Activated T-helper 9 cell treated with anti-CD3 and anti-CD28 coated beads, Interleukin-2, amount 50 U/mL, for 16 hours (primary cell): ENCODE measurements at regions not wholly inside any gene's neighbourhood (a gene's known extent, or its start where the extent isn't known, plus 50 kb on each side); places are given as distances from the start of the nearest gene placed in this dataset.

Source experiments
- DNase-seq: peaks from one replicate; pipeline ENCODE4 v3.0.0-alpha.2; 2020; ENCODE audit warnings: low read depth

DNA sequence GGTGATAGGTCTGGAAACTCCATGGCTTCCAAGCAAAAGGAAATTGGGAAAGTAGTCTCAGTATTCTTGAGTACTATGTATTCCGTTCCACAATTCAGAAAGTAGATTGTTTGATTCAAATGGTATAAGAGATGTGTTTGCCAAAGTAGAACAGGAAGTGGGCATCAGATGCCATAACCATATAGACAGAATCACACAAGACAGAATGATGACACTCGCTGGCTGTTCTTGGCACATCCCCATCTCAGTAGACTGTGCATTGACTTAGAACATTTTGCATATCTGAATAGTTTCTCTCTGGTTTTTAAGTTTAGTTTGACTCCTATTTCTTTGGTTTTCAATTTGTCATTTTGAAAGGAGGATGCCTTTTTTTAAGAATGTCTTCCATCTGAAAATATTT is 221.1 kb upstream of the RGS6 start:
- DNase-seq: no peak

DNA sequence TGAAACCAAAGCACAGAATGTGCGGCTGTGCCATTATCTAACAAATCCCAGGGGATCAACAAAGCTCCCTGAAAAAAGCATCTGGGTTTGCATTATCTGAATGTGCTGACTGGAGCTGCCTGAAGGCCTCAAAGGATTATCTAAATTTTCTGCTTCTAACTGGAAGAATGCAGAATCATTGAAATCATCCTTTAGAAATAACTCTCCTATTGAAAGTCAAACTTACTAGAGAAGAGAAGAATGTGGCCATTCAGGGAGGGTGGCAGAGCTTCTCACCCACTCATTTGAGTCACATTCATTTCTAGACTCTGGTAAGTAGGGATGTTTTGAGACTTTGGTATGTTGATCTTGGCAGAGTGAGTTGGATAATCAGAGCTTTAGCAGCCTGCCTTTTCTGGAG is 220.6 kb upstream of the RGS6 start:
- DNase-seq: no peak

DNA sequence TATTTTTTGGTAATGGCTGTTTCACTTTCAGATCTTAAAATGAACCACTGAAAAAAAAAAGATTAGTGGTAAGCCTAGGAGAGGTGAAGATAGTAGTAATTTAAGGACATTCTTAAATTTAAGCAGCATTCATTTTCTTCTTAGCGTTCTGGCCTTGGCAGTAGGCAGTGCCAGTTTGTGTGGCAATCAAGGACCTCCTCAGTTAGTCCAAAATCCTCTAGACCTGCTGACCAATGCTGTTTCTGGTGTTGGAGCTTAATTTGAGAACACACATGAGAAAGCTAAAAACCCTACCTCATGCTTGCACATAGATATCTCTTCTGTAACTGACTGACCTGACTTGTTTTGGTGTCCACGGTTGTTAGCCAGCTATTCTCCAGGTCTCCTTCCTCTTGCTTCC is 219.8 kb upstream of the RGS6 start:
- no peak for DNase-seq

DNA sequence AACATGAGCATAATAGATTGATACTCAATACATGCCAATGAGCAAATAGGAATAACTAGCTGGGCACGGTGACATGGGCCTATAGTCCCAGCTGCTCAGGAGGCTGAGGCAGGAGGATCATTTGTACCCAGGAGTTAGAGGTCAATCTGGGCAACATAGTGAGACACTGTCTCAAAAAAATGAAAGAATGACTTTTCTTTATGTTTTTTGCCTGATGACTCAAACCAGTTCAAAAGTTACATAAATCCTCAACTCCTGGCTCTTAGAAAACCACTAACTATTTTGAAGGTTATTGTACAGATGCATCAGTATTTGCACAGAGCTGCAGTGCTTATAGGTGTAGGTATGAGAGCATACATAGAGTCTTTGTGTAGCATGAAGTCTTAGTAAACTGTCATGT is 219.2 kb upstream of the RGS6 start:
- no peak for DNase-seq

DNA sequence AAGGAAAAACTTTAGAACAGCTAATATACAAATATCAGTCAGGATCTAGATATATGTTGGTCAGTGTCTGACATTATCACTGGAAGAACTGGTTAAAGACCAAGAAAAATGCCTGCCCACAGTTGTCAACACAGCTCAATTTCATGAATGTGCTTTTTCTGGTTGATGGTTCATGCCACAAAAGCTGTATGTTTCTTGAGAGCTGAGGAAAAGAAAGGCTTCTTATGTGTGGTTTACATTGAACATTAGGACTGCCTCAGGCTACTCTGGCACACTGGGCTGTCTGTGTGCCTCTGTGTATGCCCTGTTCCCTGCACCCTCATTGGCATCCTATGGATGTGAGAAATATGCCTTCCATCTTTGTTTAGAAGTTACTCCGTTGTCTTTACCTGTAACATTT is 218.8 kb upstream of the RGS6 start:
- no peak for DNase-seq

DNA sequence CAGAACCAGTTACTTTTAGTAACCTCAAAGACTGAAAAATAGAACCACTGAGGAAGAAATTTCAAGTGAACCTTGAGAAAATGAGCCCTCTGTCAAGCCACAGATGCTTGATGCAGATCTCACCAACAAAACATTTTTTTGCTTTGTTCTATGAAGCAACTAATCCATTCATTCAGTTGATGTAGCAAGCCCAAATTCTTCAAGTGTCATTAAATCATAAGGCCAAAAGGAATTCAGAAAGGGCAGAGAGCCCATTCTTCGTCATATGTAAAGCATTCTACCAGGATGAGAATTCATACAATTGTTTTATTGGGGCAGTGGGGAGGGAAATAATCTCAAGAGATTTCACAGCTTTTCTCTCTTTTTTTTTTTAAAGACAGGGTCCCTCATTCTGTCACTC is 218.0 kb upstream of the RGS6 start:
- no peak for DNase-seq

DNA sequence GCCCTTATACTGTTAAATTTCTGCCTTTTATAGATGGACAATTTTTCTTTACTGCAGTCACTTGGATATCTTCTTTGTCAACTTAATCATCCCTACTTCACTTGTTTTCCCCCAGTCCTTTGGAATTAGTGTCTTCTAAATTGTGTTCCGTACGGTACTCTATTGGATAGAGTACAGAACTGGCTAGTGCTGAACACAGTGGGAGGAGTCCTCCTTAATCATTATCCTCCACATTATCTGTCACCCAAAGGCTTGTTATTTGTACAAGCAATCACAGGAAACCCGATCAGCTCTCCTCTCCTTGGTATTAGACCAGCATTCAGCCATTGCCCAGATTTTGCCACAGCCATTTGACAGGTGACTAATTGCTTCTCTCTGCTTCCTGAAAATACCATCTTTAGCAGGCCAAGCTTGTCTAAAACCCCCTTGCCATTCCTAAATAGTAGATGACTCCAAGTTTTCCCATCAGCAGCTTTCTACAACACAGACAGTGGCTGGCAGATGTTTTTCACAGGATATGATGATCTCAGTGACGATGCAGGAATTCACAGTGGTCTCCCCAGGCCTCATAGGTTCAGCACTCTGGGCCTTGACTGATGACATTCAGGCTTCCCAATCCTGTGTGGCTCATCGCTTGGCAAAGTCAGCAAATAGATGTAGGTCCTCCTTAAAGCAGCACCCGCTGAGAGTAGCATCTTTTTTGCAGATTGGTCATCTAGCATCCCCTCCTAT is 216.0 kb upstream of the RGS6 start:
- no peak for DNase-seq

DNA sequence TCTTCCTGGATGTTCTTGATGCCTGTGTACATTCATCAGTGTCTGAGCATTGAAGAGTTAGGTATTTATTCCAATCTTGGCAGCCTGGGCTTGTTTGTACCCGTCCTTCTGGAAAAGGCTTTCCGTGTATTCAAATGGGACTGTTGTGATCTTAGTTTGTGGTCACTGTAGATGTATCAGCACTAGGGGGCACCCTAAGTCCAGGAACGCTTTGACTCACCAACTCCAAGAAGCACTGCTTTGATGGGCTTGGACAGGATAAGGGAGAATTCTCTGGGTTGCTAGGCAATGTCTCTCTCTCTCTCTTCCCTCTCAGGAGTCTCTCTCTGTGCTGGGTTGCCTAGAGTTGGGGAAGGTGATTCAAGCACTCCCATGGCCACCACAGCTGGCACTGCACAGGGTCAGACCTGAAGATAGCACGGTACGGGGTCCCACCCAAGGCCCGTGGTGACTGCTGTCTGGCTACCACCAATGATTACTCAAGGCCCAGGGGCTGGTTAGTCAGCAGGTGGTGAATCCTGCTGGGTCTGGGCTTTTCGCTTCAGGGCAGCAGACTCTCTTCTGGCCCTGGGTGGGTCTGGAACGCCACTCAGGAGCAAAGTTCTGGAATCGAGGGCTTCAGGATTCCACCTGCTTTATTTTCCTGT is 211.1 kb upstream of the RGS6 start:
- DNase-seq: no peak

DNA sequence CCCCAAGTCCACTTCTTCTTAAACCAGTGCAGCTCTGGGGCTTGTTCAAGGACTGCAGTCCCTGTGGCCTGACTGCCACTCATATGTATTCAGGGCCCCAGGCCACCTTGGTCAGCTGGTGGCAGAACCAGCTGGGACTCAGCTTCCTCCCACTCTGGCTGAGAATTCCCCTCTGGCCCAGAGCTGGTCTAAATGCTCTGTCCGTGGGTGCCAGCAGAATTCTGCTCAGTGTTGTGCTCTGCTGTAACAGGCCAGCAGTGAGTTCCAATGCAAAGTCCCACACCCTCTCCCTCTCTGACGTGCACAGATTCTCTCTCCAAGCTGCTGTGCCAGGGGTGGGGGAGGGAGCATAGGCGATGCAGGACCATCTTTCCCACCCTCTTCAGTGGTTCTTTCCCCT is 210.4 kb upstream of the RGS6 start:
- no peak for DNase-seq

DNA sequence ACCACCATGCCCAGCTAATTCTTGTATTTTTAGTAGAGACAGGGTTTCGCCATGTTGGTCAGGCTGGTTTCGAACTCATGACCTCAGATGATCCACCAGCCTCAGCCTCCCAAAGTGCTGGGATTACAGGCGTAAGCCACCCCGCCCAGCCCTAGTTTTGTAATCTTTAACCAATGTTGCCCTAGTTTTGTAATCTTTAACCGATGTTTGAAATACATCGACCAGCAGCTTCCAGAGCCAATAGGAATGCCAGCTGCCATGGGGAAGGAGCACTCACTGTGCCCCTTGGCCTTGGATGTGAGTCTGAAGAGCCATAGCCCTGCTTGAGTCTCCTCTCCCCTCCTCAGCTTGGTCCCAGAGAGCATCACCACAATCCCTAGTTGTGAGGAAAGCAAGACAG is 209.3 kb upstream of the RGS6 start:
- DNase-seq: no peak

DNA sequence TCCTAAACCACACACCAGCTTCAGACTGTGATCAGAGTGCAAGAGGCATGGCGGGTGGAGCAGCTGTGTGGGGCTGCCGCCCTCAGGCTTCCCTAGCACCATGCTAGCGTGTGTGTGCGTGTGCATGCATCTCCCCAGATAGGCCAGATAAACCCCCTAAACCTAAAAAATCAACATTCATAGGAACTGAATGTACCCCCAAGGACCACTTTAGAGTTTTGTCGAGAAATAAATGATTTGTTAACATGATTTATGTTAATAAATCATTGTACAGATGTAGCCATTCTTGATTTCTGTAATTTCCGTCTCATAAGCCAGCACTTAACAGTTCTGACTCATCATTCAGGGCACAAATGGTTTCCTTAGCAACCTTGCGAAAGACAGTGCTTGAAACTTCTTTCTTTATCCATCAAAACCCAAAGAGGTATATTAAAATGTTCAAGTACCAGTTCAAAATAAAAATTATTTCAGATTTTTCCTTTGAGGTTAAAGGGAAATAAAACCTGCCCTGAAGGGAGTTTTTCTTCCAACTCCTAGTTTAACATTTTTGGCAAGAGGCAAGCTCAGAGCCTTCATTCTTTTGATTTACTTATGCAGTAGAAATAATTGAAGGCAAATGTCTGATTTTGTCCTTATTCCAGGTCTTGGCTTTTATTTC is 206.2 kb upstream of the RGS6 start:
- no peak for DNase-seq

DNA sequence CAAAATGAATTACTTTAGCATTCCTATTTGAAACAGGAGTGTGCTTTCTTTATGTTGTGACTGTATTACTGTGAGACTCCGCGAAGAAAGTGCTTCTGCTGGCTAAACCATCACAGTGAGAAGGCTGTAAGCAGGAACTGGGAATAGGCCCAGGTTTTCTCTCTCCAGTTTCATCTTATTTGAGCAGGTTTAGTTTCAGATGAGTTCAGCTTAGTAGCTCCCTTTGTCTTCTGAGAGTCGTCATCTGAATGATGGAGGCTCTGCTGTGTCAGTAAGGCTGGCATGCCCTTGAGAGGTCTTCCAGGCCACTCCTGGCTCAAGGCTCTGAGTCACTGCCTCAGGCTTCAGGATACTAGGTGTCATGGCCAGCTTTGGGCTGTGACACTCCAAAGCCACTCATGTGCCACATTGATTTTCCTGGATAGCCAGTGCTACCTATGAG is 205.6 kb upstream of the RGS6 start:
- DNase-seq: no peak

DNA sequence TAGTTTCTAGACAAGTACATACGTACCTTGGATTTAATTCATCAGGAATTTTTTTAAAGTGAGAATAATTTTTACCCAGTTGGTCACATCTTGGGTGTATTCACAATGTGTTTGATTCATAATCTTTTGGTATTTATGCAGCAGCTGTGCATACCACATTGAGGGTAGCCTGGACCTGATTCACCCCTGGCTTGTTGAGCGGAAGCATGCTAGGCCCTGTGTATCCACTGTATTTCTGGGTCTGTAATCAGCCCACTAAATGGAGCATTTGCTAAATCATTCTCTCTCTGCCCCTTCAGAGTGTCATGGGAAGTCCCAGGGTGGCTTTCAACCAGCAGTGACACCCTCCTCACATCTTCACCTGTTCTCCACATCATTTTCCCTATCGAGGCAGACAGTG is 203.8 kb upstream of the RGS6 start:
- DNase-seq: no peak

DNA sequence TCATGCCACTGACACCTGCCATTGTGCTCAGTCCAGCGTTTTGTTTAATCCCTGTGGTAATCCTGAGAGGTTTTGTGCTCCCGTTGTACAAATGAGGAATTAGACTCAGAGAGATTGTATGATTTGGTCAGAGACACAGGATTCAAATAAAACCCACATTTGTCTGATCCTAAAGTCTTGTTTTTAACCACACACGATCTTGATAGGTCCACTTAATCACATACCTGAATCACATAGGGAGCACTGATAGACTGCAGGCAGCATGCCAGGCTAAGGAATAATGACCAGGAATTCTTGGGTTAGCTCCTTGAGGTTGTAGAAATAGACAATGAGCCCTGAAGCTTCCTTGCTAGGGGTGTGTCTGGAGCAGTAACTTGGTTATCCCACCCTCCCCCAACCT is 202.6 kb upstream of the RGS6 start:
- no peak for DNase-seq

DNA sequence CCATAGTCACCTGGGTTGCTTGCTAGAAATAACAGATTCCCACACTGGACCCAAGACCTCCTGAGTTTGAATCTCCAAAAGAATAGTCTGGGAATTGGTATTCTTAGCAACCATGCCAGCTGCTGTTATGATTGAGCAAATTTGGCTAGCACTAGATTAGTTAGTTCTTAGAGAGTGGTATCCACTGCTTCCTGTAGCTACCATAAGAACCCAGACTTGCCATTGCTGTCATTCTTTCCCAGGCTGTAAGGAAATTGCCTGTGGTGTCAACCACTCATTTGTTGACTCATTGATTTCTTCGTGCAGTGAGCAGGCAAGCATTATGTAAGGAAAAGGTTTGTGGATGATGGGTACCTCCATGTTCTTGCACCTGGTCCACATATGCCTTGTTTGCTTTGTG is 201.8 kb upstream of the RGS6 start:
- no peak for DNase-seq

DNA sequence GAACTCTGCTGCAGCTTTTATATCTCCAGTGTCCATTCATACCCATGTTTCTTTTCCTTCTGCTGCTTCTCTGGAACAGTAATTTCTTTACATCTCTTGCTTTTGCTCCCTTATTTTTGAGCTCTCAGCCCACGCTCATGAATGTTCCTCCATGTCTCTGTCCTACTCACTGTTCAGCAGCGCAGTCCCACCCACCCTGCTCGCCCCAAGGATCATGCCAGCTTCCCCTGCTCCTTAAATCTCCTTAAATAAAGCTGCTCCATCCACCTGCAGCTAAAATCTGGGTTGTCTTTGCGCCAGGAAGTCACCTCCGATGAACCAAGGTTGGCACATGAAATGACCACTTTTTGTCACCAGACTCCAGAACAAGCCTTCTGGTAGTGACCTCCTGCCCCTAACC is 201.1 kb upstream of the RGS6 start:
- no peak for DNase-seq

DNA sequence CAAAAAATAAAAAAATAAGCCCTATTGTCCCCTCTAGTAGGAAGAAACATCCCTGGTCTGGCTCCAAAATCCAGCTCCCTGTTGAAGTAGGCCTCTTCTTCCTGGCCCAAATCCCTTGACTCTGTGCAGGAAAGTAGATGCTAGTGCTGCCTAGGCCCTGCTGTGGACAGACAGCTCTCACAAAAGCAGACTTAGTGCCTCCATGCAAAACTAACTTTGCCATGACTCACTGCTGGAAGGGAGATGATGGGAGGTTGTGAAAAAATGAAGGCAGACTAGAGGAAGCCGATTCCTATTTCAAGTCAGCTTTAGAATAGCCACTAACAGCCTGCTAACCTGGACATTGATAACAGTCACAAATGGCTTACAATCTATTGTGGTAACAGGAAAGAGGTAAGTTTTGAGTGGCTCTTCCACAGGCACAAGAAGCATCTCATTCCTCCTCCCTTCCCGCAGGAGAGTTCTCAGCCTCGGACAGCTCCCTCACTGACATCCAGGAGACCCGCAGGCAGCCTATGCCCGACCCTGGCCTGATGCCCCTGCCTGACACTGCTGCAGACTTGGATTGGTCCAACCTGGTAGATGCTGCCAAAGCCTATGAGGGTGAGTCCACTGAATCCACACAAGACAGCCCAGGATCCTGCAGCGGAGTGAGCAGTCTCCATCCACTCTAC is 198.9 kb upstream of the RGS6 start:
- no peak for DNase-seq

DNA sequence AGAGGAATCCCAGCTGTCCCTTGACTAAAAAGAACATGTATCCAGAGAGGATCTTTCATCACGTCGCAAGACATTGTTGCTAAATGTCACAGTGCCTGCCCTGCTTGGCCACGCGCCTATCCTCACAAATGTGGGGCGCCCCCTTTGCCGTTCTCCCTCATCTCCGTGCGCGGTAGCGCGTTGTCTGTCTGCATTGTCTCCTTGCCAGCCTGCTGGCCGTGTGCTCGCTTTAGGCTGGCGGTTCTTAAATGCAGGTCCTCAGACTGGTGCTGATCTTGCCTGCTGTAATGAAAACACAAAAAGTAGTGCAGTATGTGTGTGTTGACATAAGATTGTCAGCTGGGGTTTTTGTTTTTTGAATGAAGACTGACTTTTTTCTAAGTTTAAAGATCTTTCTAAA is 198.2 kb upstream of the RGS6 start:
- DNase-seq: no peak

DNA sequence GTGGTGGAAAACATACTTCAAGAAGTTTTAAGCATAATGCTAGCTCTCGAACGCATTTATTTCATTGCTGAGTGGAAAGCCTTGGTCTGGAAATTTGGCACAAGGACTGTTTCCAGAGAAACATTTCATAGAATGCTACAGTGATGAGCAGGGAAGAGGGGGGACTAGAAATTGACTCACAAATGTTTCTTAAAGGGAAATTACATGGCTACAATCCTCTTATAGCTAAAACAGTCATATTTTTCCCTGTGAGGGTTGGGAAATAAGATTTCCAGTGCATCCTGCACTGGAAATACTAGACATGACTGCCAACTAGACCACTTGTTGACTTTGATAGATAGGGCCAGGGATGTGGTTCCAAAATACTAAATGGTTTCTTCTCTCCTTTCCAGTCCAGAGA is 197.3 kb upstream of the RGS6 start:
- DNase-seq: no peak

DNA sequence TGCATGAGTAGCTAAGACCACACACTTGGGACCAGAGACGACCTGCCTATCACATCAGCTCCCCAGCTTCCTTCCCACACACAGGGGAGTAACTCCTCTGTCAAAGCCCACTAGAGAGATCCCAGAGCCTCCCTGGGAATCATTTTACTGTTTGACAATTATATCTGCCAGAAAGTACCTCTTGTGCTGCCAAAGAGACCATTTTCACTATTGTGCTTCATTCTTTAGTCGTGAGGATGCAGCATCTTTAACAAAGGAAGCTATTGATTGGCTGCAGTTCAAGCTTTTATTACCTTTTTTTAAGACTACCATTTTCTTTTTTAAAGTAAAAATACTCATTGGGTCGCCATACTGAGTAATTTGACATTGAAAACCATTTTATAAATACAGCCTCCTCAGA is 194.5 kb upstream of the RGS6 start:
- DNase-seq: no peak

DNA sequence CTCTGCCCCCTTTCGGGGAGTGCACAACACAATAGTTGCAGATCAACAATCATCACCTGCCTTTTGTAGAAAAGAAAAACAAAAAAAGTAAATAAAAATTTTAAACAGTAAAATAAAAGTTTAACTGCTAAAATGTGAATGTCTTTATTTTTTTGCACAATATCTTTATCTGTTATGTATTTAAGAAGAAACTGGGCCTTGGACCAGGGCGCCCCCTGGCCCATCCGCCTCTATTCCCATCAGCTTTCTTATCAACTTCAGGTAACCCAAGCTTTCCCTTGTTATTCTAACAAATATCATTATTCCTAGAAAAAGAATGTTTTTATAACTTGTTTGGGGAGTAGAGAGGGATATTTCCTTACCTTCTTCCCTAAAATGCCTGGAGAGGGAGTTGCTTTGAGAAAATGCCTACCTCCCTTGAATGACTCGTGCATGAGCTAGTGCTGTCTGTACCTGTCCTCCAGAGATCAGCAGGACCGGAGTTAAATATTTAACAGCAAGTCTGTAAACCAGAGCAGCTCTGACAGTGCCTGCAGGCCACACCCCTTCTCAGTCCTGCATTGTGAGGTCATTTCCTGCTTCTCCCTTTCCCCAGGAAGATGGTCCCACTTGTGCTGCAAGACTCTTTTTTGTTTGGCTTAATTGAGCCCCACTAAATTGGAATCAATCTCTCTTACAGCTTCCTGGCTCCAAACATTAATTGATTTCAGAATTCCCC is 192.8 kb upstream of the RGS6 start:
- DNase-seq: no peak

DNA sequence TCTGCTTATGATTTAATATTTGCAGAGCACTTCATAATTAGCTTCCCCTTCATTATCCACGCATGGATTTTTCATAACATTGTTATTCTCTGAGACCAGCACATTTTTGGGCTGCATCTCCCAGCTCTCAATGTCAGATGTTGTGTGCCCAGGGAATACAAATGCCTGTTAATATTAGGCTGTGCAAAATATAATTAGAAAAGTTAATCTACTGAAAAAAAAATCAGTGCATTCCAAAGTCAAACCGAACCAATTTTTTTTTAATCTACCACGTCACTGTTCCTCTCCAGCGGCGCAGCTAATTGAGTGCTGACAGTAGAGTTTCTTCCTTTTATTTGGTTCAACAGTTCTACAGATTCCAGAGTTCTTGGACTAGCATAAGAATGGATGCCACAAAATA is 191.0 kb upstream of the RGS6 start:
- no peak for DNase-seq
